ENCODE measurements at regions not wholly inside any gene's neighbourhood (a gene's known extent, or its start where the extent isn't known, plus 50 kb on each side); places are given as distances from the start of the nearest gene placed in this dataset.
"Not testable (repeated sequence)": the region's sequence is repeated elsewhere in the genome, so short reads cannot be mapped to it uniquely, and the experiment has no call there.

GRCh38 chr3:72535772-72536171, 312.5 kb downstream of the SHQ1 start:
- DNase-seq (ENCODE audit: low read depth) = no peak

- DNase-seq (ENCODE audit: low read depth) = no peak
Measured at GRCh38 chr3:72533591-72534473, 314.4 kb downstream of the SHQ1 start.

- DNase-seq (ENCODE audit: low read depth) = no peak
Measured at GRCh38 chr3:72530426-72530825, 317.8 kb downstream of the SHQ1 start.

GRCh38 chr3:72529081-72529480, 319.2 kb downstream of the SHQ1 start:
- DNase-seq (ENCODE audit: low read depth) = no peak

GRCh38 chr3:72523429-72524151, 324.7 kb downstream of the SHQ1 start:
- DNase-seq (ENCODE audit: low read depth) = no peak

GRCh38 chr3:72520690-72521308, 327.4 kb downstream of the SHQ1 start:
- DNase-seq (ENCODE audit: low read depth) = peak; percentile 32

GRCh38 chr3:72519946-72520604, 328.2 kb downstream of the SHQ1 start:
- no peak for DNase-seq (ENCODE audit: low read depth)

- no peak for DNase-seq (ENCODE audit: low read depth)
Measured at GRCh38 chr3:72517921-72518424, 330.3 kb downstream of the SHQ1 start.

GRCh38 chr3:72517336-72517735, 330.9 kb downstream of the SHQ1 start:
- no peak for DNase-seq (ENCODE audit: low read depth)

- no peak for DNase-seq (ENCODE audit: low read depth)
Measured at GRCh38 chr3:72516361-72516760, 331.9 kb downstream of the SHQ1 start.

GRCh38 chr3:72515941-72516340, 332.3 kb downstream of the SHQ1 start:
- no peak for DNase-seq (ENCODE audit: low read depth)

- DNase-seq (ENCODE audit: low read depth) = no peak
Measured at GRCh38 chr3:72515281-72515680, 333.0 kb downstream of the SHQ1 start.

- no peak for DNase-seq (ENCODE audit: low read depth)
Measured at GRCh38 chr3:72510247-72510646, 338.0 kb downstream of the SHQ1 start.

GRCh38 chr3:72505539-72506405, 342.5 kb downstream of the SHQ1 start:
- DNase-seq (ENCODE audit: low read depth) = no peak

GRCh38 chr3:72497501-72497900, 350.7 kb downstream of the SHQ1 start:
- DNase-seq (ENCODE audit: low read depth) = not testable (repeated sequence)

GRCh38 chr3:72496051-72496670, 352.1 kb downstream of the SHQ1 start:
- no peak for DNase-seq (ENCODE audit: low read depth)

- DNase-seq (ENCODE audit: low read depth) = no peak
Measured at GRCh38 chr3:72494626-72495025, 353.6 kb downstream of the SHQ1 start.

- DNase-seq (ENCODE audit: low read depth) = no peak
Measured at GRCh38 chr3:72494130-72494529, 354.1 kb downstream of the SHQ1 start.

GRCh38 chr3:72492240-72492639, 356.0 kb downstream of the SHQ1 start:
- DNase-seq (ENCODE audit: low read depth) = no peak

- DNase-seq (ENCODE audit: low read depth) = no peak
Measured at GRCh38 chr3:72490688-72491435, 357.4 kb downstream of the SHQ1 start.
